Mesenteric fat pad (tissue), 1 donor: ENCODE measurements at regions not wholly inside any gene's neighbourhood (a gene's known extent, or its start where the extent isn't known, plus 50 kb on each side); places are given as distances from the start of the nearest gene placed in this dataset.
"Not testable (repeated sequence)": the region's sequence is repeated elsewhere in the genome, so short reads cannot be mapped to it uniquely, and the experiment has no call there.

Experiments
- DNase-seq: peaks from one replicate; pipeline ENCODE4 v3.0.0-alpha.2; 2020; ENCODE audit warnings: low spot score
- donor health status: DM: yes; HTN: yes; CAD: no.

- no peak for DNase-seq
Observed at GRCh38 chr1:73854527-73854926, 343.4 kb downstream of the LRRIQ3 start.

DNA sequence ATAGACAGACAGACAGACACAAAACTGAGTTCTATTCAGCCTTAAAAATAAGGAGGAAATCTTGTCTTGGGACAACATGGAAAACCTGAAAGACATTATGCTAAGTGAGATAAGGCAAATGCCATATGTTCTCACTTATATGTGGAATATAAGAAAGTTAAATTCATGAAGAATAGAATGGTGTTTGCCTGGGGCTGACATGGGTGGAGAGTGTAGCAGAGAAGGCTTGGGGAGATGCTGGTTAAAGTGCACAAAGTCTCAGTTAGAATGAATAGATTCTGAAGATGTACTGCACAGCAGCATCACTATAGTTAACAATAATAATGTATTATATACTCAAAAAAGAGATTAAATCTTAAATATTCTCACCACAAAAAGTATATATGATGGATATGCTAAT lies 355.5 kb downstream of the LRRIQ3 start:
- no peak for DNase-seq

DNA sequence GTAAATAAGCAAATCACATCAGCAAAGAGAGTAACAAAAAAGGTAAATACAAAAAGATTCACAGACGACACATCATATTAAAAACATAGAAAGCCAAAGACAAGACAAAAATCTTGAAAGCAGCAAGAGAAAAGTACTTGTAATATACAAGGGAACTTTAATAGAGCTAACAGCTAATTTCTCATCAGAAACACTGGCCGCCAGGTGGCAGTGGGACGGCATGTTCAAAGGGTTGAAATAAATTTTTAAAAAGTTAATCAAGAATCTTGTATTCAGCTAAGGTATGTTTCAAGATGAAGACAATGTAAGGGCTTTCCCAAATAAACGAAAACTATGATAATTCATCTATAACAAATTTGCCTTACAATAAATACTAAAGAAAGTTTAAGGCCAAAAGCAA lies 358.1 kb downstream of the LRRIQ3 start:
- no peak for DNase-seq

DNA sequence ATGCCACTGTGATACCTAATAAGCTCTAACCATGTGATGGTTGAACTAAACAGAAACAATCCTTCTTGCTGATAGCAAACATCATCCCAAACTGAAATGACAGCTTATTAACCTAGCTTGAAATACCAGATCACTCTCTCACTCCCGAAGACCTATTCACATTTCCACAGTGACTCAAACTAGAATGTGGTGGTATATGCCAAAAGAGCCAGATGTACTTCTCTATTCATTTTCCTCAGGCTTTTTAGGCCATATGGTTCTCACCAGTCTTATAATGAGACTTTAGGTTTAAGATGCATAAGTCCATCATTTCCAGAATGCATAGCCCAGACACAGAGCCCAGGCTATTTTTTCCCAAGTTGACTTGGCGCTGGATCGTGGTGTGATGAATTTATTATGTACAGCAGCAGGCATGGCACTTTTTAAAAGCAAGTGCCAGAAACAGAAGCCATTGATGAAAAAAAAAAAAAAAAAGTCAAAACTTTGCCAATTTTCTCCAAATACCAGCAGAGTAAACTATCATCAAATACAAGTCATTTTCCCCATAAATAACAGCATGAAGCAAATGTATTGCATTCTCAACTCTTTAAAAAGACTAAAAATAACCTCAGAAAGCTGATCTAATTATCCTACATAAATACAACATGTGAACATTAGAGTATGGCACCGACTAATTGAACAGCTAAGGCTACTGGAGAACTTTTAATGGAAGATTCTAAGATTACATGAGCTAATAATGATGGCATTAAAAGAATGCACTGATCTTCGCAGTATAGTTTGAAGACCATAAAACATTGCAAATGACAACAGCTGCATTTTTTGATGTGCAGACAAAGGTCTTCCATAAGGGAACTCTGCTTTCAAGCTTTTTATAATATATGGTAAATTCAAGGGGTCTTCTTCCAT lies 365.4 kb downstream of the LRRIQ3 start:
- DNase-seq: no peak

- DNase-seq: not testable (repeated sequence)
Observed at GRCh38 chr1:73827283-73827682, 370.7 kb downstream of the LRRIQ3 start.

GRCh38 chr1:73824065-73824464 lies 373.9 kb downstream of the LRRIQ3 start:
- DNase-seq: no peak

GRCh38 chr1:73821520-73821919 lies 376.5 kb downstream of the LRRIQ3 start:
- DNase-seq: no peak

GRCh38 chr1:73820843-73821242 lies 377.1 kb downstream of the LRRIQ3 start:
- no peak for DNase-seq

GRCh38 chr1:73813716-73814115 lies 384.3 kb downstream of the LRRIQ3 start:
- no peak for DNase-seq

- DNase-seq: no peak
Observed at GRCh38 chr1:73813236-73813635, 384.7 kb downstream of the LRRIQ3 start.

- DNase-seq: no peak
Observed at GRCh38 chr1:73811798-73812197, 386.2 kb downstream of the LRRIQ3 start.

DNA sequence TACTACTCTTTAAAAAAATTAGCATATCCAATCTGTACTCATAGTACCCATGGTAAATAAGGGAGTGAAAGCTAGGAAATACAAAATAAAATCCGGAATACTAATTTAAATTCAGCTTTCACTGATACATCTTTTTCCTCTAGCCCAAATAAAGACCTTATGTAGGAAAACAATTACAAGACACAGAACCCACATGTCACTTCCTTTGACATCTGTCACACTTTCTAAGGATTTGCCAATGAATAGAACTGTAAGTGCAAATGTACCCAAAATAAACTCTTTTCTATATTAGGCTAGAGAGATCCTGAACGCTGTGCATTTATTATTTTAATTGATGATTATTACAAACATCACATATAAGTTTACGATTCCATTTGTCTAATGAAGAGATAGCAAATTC lies 393.0 kb downstream of the LRRIQ3 start:
- DNase-seq: no peak

DNA sequence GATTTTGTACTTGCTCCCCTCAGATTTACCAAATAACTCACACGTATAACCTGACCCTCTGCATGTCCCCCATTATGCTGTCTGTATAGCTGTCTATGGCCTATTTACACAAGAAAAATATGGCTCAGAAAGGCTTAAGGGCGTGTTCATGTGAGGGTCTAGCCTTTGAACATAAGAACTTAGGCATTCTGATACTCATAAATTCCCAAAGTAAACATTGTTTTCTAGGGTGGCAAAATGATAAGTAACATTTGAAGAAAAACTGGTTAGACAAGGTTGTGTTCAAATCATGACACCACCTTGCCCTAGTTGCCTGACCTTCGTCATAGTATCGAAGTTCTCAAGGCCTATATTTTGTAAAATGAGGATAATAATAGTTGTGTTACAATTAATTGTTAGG lies 394.6 kb downstream of the LRRIQ3 start:
- DNase-seq: no peak

GRCh38 chr1:73801912-73802429 lies 396.0 kb downstream of the LRRIQ3 start:
- DNase-seq: no peak

DNA sequence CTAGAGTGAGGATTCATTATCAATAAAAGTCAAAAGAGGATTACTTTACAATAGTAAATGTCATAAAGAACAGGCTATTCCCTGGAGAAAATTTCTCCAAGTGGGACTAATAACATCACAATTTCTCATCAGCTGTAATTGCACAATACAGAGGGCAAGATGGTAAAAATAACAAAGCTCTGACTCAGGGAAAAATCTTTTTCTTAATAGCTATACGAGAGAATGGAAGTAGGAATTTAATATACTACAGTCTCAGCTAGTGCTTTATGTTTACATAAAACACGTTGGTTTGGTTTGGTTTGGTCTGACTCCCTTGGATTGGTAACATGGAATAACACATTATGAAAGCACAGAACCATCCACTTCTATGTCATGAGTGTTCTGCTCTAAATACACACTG lies 397.6 kb downstream of the LRRIQ3 start:
- DNase-seq: no peak

DNA sequence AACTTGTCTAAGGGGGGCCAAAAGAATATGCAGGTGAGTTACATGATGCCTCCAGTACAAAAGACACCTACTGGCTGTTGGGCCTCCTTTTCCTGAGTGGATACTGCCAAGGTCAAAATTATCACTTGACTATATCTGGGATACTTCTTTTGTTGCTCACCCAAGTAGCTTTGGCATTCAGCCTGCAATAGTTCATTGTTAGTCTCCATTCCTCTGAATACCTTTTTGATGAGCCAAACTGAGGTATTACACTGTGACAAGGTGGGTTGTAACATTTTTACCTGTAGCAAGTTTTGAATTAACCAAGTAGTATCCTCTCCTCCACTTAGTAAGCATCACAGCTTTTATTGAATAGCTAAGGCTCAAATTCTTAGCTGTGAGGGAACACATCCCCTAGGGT lies 408.0 kb downstream of the LRRIQ3 start:
- no peak for DNase-seq

DNA sequence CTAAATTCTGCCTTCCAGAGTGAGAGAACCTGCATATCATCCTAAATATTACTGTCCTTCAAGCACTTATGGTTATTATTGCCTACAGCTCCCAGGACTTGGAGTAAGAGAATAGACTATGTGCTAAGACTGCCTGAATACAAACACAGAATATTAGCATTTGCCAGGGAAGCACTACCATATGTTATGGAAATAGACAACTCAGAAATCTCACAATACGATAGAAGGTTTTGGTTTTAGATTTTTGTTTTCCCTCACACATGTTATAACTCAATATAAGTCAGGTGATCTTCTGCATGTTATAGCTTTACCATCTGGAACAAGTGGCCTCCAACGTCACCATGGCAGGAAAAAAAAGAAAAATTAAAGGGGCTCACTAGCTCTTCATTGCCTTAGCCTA lies 413.9 kb downstream of the LRRIQ3 start:
- no peak for DNase-seq

DNA sequence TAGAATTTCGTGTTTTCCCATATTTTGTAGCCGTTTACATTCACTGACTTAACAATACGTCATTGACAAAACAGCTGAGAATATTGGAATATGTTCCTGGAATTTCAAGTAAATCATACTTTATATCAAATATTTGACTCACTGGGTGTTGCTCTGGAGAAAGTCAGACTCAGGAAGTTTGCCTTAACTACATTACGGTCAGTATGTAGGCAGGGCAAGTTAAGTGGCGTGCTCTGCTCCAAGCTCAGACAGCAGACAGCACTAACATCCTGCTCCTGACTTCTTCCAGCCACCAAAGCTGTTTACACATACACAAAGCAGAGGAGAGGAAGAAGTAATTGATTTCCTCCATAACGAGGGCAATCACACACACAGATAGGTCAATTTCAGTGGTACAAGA lies 414.6 kb downstream of the LRRIQ3 start:
- no peak for DNase-seq

- DNase-seq: no peak
Observed at GRCh38 chr1:73782901-73783300, 415.1 kb downstream of the LRRIQ3 start.

DNA sequence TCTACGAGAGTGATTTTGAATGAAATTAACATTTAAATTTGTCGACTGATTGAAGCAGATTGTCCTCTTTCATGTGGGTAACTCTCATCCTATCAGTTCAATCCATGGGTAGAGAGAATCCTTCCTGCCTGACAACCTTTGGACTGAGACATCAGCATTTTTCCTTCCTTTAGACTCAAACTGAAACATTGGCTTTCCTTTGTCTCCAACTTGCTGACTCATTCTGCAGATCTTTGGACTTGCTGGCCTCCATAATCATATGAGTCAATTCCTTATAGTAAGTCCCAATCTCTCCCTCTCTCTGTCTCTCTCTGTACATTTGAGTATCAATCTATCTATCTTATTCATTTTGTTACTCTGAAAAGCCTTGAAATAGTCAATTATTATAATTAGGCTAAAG lies 416.7 kb downstream of the LRRIQ3 start:
- DNase-seq: no peak

DNA sequence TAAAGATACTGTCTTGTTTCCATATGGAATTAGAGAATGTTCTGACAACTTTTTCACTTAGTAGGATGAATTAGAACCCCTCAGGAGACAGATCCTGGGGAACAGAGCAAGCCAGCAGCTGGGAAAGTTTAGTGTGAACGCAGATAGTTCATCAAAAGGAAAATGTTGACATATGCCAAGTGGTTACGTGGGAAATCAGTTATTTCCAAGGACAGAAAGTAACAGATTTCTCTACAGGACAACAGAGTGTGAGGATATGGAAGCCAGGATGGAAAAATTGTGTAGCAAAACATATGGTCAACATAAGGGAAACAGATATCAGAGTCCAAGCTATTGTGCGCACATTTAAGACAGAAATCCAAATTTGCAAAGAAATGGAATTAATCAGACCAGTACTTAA lies 419.5 kb downstream of the LRRIQ3 start:
- DNase-seq: no peak

DNA sequence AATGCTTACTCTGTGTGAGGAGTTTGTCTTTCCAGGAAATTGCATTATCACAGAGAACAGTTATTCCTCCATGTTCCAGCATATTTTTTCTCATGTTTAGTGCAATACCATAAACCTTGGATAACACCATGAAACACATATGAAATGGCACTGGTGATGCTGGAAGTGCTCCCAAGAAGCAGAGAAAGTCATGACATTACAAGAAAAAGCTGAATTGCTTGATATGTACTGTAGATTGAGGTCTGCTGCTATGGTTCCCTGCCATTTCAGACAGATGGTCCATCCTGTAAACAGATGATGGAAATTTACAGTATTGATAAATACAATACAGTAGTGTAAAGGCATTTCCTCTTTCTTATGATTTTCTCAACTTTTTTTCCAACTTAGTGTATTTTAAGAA lies 422.1 kb downstream of the LRRIQ3 start:
- no peak for DNase-seq

DNA sequence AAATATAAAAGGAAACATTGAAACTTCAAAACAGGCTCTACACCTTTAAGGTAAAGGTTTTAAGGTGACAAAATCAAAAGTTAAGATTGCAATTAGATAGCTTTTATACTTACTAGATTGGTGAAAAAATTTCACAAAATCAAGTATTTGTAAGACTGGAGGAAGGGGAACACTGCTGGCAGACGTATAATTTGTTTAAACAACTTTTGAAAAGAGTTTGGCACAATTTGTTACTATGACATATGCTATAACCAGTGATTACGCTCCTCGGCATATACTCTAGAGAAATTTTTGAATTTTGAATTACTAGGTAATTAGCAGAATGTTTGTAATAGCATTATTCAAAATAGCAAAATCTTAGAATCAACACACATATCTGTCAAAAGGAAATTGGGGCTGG lies 425.0 kb downstream of the LRRIQ3 start:
- DNase-seq: no peak
